GM12891 (cell line): ENCODE measurements at regions not wholly inside any gene's neighbourhood (a gene's known extent, or its start where the extent isn't known, plus 50 kb on each side); places are given as distances from the start of the nearest gene placed in this dataset.

Source experiments
- POLR2A ChIP-seq: IDR thresholded peaks from 2 replicates; pipeline ENCODE4 v1.6.1; 2011; ENCODE audit warnings: low read depth, low read length, control low read depth
- POLR2AphosphoS5 ChIP-seq: IDR thresholded peaks from 2 replicates; pipeline ENCODE4 v1.6.1; 2011; ENCODE audit warnings: low read depth, low read length, control low read depth
- SPI1 ChIP-seq: IDR thresholded peaks from 2 replicates; pipeline ENCODE4 v1.6.1; 2011; ENCODE audit warnings: low read depth, low read length, control low read depth
- TAF1 ChIP-seq: IDR thresholded peaks from 2 replicates; pipeline ENCODE4 v1.6.1; 2011; ENCODE audit warnings: low read depth, low read length, control low read depth

GRCh38 chr7:19247017-19247416 lies 101.8 kb upstream of the FERD3L start:
- no peak for TF ChIP-seq POLR2A
- no peak for TF ChIP-seq POLR2AphosphoS5
- TF ChIP-seq SPI1, result no peak
- TF ChIP-seq TAF1, result no peak
